ENCODE measurements at regions not wholly inside any gene's neighbourhood (a gene's known extent, or its start where the extent isn't known, plus 50 kb on each side); places are given as distances from the start of the nearest gene placed in this dataset.

- TF ChIP-seq POLR2A (IDR thresholded peaks at IDR 0.05) = no peak
- no peak for TF ChIP-seq CTCF (IDR thresholded peaks at IDR 0.05)
- ATAC-seq = no peak
- Histone ChIP-seq H3K27ac (no peak overlapping the region), H3K27me3 (no peaks in the 10 kb centered on the region), H3K4me1 (no peaks in the 10 kb centered on the region), H3K4me3 (no peak overlapping the region), H3K9me3 (no peaks in the 10 kb centered on the region), H3K36me3 (replicated peaks in 1 of 2; ENCODE audit: insufficient read depth in 1 of 2, low read depth in 2 of 2) (no peaks in the 10 kb centered on the region)
- no peak for DNase-seq
- 37 to 39% methylated on average over 3 of the region's 3 CpGs for WGBS, 2 donors
- intact Hi-C loops (cut with DNase I) = no loop called here
These were observed 365.2 kb upstream of the JARID2 start for GRCh38 chr6:14880677-14881076.

- H3K9me3 ChIP-seq = no peaks in the 10 kb centered on the region
- H3K27ac ChIP-seq = no peak overlapping the region
- no peak for TF ChIP-seq POLR2A (IDR thresholded peaks at IDR 0.05)
- no peak for TF ChIP-seq CTCF (IDR thresholded peaks at IDR 0.05)
- no peaks in the 10 kb centered on the region for H3K27me3 ChIP-seq
- DNase-seq (no peak), ATAC-seq (no peak)
- no peaks in the 10 kb centered on the region for H3K4me1 ChIP-seq
- intact Hi-C loops (cut with DNase I) = no loop called here
- no peaks in the 10 kb centered on the region for H3K36me3 ChIP-seq (replicated peaks in 1 of 2; ENCODE audit: insufficient read depth in 1 of 2, low read depth in 2 of 2)
- no peak overlapping the region for H3K4me3 ChIP-seq
- WGBS, 2 donors = 66 to 75% methylated on average over 4 of the region's 4 CpGs
These were observed 364.5 kb upstream of the JARID2 start for GRCh38 chr6:14881398-14881797.

- ATAC-seq = no peak
These were observed 363.4 kb upstream of the JARID2 start for GRCh38 chr6:14882394-14883026.

GRCh38 chr6:14883921-14884320, 361.9 kb upstream of the JARID2 start:
- intact Hi-C loops (cut with DNase I) = no loop called here
- H3K27ac ChIP-seq = no peak overlapping the region
- H3K4me3 ChIP-seq = no peak overlapping the region
- TF ChIP-seq CTCF (IDR thresholded peaks at IDR 0.05) (no peak), POLR2A (IDR thresholded peaks at IDR 0.05) (no peak)
- no peaks in the 10 kb centered on the region for H3K27me3 ChIP-seq
- no peaks in the 10 kb centered on the region for H3K9me3 ChIP-seq
- no peaks in the 10 kb centered on the region for H3K36me3 ChIP-seq (replicated peaks in 1 of 2; ENCODE audit: insufficient read depth in 1 of 2, low read depth in 2 of 2)
- ATAC-seq = no peak
- WGBS, 2 donors = 70 to 82% methylated on average over 4 of the region's 4 CpGs
- no peak for DNase-seq
- no peaks in the 10 kb centered on the region for H3K4me1 ChIP-seq

More at GRCh38 chr6:14882394-14883026, 363.4 kb upstream of the JARID2 start:
- H3K9me3 ChIP-seq = no peaks in the 10 kb centered on the region
- H3K4me1 ChIP-seq = no peaks in the 10 kb centered on the region
- TF ChIP-seq POLR2A (IDR thresholded peaks at IDR 0.05) (no peak), CTCF (IDR thresholded peaks at IDR 0.05) (no peak)
- no peak overlapping the region for H3K4me3 ChIP-seq
- H3K27me3 ChIP-seq = no peaks in the 10 kb centered on the region
- 65 to 70% methylated on average over 9 of the region's 9 CpGs for WGBS, 2 donors
- H3K36me3 ChIP-seq (replicated peaks in 1 of 2; ENCODE audit: insufficient read depth in 1 of 2, low read depth in 2 of 2) = no peaks in the 10 kb centered on the region
- intact Hi-C loops (cut with DNase I) = no loop called here
- DNase-seq = no peak
- H3K27ac ChIP-seq = no peak overlapping the region

GRCh38 chr6:14885498-14885897, 360.4 kb upstream of the JARID2 start:
- WGBS, 2 donors = 75 to 79% methylated on average over 5 of the region's 5 CpGs
- ATAC-seq (no peak), DNase-seq (no peak)
- TF ChIP-seq CTCF (IDR thresholded peaks at IDR 0.05) (no peak), POLR2A (IDR thresholded peaks at IDR 0.05) (no peak)
- Histone ChIP-seq H3K36me3 (replicated peaks in 1 of 2; ENCODE audit: insufficient read depth in 1 of 2, low read depth in 2 of 2) (no peaks in the 10 kb centered on the region), H3K4me1 (no peaks in the 10 kb centered on the region), H3K27ac (no peak overlapping the region), H3K4me3 (no peak overlapping the region), H3K9me3 (no peaks in the 10 kb centered on the region), H3K27me3 (no peaks in the 10 kb centered on the region)
- intact Hi-C loops (cut with DNase I) = no loop called here

Data from body of pancreas (tissue), 4 donors.